Caco-2 (cell line): ENCODE measurements at regions not wholly inside any gene's neighbourhood (a gene's known extent, or its start where the extent isn't known, plus 50 kb on each side); places are given as distances from the start of the nearest gene placed in this dataset.

Experiments used
- BruUV-seq: library from RNA; stranded (reverse); fragments of 400-500 nt; replicated peaks from 2 replicates; lab custom pipeline; 2021; lab: Mats Ljungman, UMichigan
- CTCF ChIA-PET: fragments of 300-600 bp; sonication (Branson Sonifier 250); formaldehyde crosslinking; loops from one replicate; lab custom pipeline; 2022; ENCODE audit warnings: antibody characterized with exemption; lab: Charles Lee
- POLR2A ChIA-PET: fragments of 300-600 bp; sonication (Branson Sonifier 250); formaldehyde crosslinking; loops from one replicate; lab custom pipeline; 2022; ENCODE audit warnings: antibody characterized with exemption; lab: Charles Lee
- DNase-seq, 2 experiments: peaks; one replicate each; pipeline versions ENCODE4 v3.0.0 to v3.0.0-alpha.2; 2020 to 2022
- H3K27me3 ChIP-seq: replicated peaks from 2 replicates; pipeline ENCODE4 v1.6.0; 2011; ENCODE audit warnings: low read length; ENCODE audit not compliant: control insufficient read depth, insufficient read depth
- H3K36me3 ChIP-seq: 2 replicates; pipeline ENCODE4 v1.5.1; 2011; ENCODE audit warnings: low read length; ENCODE audit not compliant: control insufficient read depth, insufficient read depth
- H3K4me1 ChIP-seq: fragments of 250-450 bp; sonication (Bioruptor Pico); 2 replicates; pipeline ENCODE4 v1.5.1; 2020; ENCODE audit warnings: mild to moderate bottlenecking
- H3K4me3 ChIP-seq: 2 replicates; pipeline ENCODE4 v1.5.1; 2011; ENCODE audit warnings: low read depth, mild to moderate bottlenecking, control low read depth, low read length
- H3K9me3 ChIP-seq: fragments of 250-450 bp; sonication (Bioruptor Pico); 2 replicates; pipeline ENCODE4 v1.5.1; 2020; ENCODE audit warnings: mild to moderate bottlenecking, moderate library complexity
- H3K27ac Mint-ChIP-seq: one replicate; pipeline ENCODE4 v1.8.0; 2022; ENCODE audit warnings: mixed read lengths; ENCODE audit not compliant: unreplicated experiment
- H3K27me3 Mint-ChIP-seq: one replicate; pipeline ENCODE4 v1.8.0; 2022; ENCODE audit warnings: mixed read lengths; ENCODE audit not compliant: insufficient read depth, unreplicated experiment
- H3K36me3 Mint-ChIP-seq: one replicate; pipeline ENCODE4 v1.8.0; 2022; ENCODE audit warnings: mild to moderate bottlenecking, mixed read lengths; ENCODE audit not compliant: insufficient read depth, unreplicated experiment
- H3K4me1 Mint-ChIP-seq: one replicate; pipeline ENCODE4 v1.8.0; 2022; ENCODE audit warnings: low read depth, mixed read lengths; ENCODE audit not compliant: unreplicated experiment
- H3K4me3 Mint-ChIP-seq: one replicate; pipeline ENCODE4 v1.8.0; 2022; ENCODE audit warnings: mild to moderate bottlenecking, moderate library complexity, mixed read lengths; ENCODE audit not compliant: unreplicated experiment
- H3K9me3 Mint-ChIP-seq: one replicate; pipeline ENCODE4 v1.8.0; 2022; ENCODE audit warnings: mixed read lengths; ENCODE audit not compliant: unreplicated experiment
- intact Hi-C: fragments of 100-400 bp; cut with micrococcal nuclease; formaldehyde crosslinking; loops from one replicate; pipeline ENCODE4 v1.10.0; 2022; ENCODE audit not compliant: unreplicated experiment
- TF ChIP-seq, protein P1 (sequence below), 2 experiments: fragments of 200-600 bp in 1 of 2; IDR thresholded peaks; 1 replicate in 1 of 2; 2 replicates in 1 of 2; pipeline versions ENCODE4 v1.5.1 to v1.8.0; 2011 to 2022; ENCODE audit warnings: antibody characterized with exemption in 1 of 2, control low read depth in 1 of 2, inconsistent platforms in 1 of 2, low read depth in 1 of 2, low read length in 1 of 2, mild to moderate bottlenecking in 1 of 2, moderate library complexity in 1 of 2; ENCODE audit not compliant: insufficient read depth in 1 of 2, severe bottlenecking in 1 of 2, unreplicated experiment in 1 of 2

DNA sequence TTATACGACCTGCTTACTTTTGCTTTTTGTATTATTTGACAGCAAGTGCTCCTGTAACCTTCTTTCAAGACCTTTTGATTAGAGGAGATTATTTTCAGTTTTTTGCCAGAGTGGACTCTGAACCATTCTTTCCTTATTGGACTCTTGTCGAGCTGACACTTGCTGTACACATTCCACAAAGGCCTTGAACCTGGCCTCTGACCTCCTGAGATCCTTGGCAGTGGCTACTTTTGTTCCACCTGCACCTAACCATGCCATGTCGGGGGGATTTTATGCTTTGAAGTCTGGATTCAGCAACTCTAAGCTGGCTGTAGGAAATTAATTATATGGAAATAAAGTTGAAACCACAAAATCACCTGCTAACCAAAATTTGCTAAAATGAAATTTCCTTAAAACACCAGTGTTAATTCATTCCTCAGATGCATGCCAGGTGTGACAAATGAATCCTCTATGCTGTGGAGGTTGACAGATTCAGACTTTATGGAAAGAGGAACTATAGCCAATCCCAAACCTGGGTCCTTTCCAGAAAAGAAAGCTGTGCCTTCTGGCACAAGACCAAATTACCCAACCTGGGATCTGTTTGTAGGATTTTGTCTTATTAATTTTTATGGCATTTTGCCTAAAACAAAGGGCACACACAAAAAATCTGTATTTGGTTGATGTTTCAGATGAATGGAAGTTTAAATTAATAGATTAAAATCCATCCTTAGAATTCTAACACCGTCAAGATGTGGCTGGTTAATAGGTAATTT is 110.4 kb downstream of the CDC42EP3 start:
- intact Hi-C loops, result no loop called here
- TF ChIP-seq, protein P1, sequence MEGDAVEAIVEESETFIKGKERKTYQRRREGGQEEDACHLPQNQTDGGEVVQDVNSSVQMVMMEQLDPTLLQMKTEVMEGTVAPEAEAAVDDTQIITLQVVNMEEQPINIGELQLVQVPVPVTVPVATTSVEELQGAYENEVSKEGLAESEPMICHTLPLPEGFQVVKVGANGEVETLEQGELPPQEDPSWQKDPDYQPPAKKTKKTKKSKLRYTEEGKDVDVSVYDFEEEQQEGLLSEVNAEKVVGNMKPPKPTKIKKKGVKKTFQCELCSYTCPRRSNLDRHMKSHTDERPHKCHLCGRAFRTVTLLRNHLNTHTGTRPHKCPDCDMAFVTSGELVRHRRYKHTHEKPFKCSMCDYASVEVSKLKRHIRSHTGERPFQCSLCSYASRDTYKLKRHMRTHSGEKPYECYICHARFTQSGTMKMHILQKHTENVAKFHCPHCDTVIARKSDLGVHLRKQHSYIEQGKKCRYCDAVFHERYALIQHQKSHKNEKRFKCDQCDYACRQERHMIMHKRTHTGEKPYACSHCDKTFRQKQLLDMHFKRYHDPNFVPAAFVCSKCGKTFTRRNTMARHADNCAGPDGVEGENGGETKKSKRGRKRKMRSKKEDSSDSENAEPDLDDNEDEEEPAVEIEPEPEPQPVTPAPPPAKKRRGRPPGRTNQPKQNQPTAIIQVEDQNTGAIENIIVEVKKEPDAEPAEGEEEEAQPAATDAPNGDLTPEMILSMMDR (IDR thresholded peaks at IDR 0.05; ENCODE audit: insufficient read depth in 1 of 2, low read depth in 1 of 2, low read length in 1 of 2, severe bottlenecking in 1 of 2, unreplicated experiment in 1 of 2), result no peak
- CTCF ChIA-PET, result no interaction called here

DNA sequence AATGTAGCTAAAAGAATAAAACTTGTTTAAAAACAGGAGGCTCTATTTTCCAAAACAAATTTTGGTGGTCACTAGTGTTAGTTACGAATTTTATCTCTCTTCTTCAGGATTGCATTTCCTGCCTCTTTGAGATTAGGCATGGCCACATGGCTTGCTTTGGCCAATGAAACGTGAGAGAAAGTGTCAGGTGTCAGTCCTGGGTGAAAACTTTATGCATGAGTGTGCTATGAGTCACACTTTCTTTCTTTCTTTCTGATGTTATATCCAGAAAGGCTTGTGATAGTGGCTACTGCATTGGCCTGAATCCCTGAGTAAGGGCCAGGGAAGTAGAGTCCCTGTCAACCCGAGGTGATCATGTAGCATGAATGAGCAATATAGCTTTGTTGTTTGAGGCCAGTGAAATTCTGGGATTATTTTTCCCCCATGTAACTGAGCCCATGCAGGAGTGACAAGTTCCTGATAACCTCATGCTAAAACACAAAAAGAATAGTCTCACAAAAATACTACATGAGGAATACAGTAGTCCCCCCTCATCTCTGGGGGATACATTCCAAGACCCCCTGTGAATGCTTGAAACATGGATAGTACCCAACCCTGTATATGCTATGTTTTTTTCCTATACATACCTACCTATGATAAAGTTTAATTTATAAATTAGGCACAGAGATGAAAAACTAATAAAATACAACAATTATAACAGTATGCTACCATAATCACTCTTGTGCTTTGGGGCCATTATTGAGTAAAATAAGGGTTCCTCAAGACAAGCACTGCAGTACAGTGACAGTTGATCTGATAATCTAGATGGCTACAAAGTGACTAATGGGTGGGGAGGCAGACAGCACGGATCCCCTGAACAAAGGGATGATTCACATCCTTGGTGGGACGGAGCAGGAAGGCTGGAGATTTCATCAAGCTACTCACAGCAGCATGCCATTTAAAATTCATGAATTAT is 109.5 kb downstream of the CDC42EP3 start:
- Histone ChIP-seq H3K27me3 (no peaks in the 10 kb centered on the region), H3K4me3 (no peak overlapping the region), H3K36me3 (no peaks in the 10 kb centered on the region), H3K4me1 (peaks cover 24% of the 10 kb centered on the region), H3K9me3 (peaks cover 3% of the 10 kb centered on the region; the same call in 1 of the 2 replicates)
- CTCF ChIA-PET, result no interaction called here
- peak; percentile 34 to 49 for DNase-seq
- intact Hi-C loops, result no loop called here
- Mint-ChIP-seq H3K9me3 (no peaks in the 10 kb centered on the region), H3K4me3 (no peak overlapping the region), H3K4me1 (peaks cover 8% of the 10 kb centered on the region), H3K27ac (no peak overlapping the region), H3K36me3 (no peaks in the 10 kb centered on the region), H3K27me3 (no peaks in the 10 kb centered on the region)
- TF ChIP-seq, protein P1 (IDR thresholded peaks at IDR 0.05; ENCODE audit: insufficient read depth in 1 of 2, low read depth in 1 of 2, low read length in 1 of 2, severe bottlenecking in 1 of 2, unreplicated experiment in 1 of 2), result no peak
- BruUV-seq, result no TSS peak
- POLR2A ChIA-PET, result no interaction called here

More for the DNA sequence above, 110.4 kb downstream of the CDC42EP3 start:
- Mint-ChIP-seq H3K27me3 (no peaks in the 10 kb centered on the region), H3K9me3 (no peaks in the 10 kb centered on the region), H3K36me3 (no peaks in the 10 kb centered on the region), H3K27ac (no peak overlapping the region), H3K4me1 (peaks cover 8% of the 10 kb centered on the region), H3K4me3 (no peak overlapping the region)
- Histone ChIP-seq H3K9me3 (0 out of 2 replicates have a peak, but pooled peaks cover 3% of the 10 kb centered on the region), H3K36me3 (no peaks in the 10 kb centered on the region), H3K4me3 (no peak overlapping the region), H3K27me3 (no peaks in the 10 kb centered on the region), H3K4me1 (peaks cover 24% of the 10 kb centered on the region)
- BruUV-seq, result no TSS peak
- DNase-seq, result peak in 1 of 2 experiments; percentile 18
- POLR2A ChIA-PET, result no interaction called here

DNA sequence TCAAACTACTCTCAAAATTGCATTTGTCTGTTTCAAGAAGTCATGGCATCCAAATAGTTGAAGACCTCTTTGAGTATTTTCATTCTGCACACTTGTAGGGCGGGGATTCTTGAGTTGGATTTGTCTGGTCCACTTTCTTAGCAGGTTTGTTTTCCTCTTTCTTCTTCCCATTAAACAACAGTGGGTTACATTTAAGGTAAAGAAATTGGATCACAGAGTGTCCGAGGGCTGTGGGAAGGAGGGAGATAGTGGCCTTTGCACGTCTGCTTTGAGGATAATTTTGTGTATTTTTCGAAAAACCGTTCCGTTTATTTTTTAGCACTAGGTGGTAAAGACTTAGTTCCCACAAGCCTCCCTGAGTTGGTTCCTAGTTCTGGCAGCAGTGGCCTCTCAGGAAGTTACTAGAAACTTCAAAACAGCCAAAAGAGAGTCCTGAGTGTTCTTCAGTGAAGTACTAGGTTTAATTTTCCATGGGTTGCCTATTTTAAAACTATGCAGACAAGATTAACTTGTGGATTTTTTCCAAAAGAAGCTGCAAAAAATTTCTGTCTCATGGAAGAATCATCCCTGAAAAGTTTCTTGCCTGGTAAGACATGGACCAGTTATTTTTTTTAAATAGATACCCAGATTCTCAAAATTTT is 107.9 kb downstream of the CDC42EP3 start:
- TF ChIP-seq, protein P1 (IDR thresholded peaks at IDR 0.05; ENCODE audit: insufficient read depth in 1 of 2, low read depth in 1 of 2, low read length in 1 of 2, severe bottlenecking in 1 of 2, unreplicated experiment in 1 of 2), result no peak
- Mint-ChIP-seq H3K9me3 (no peaks in the 10 kb centered on the region), H3K36me3 (no peaks in the 10 kb centered on the region), H3K4me3 (no peak overlapping the region), H3K27me3 (no peaks in the 10 kb centered on the region), H3K27ac (no peak overlapping the region), H3K4me1 (peaks cover 8% of the 10 kb centered on the region)
- no peaks in the 10 kb centered on the region for H3K36me3 ChIP-seq
- H3K4me1 ChIP-seq, result peaks cover 28% of the 10 kb centered on the region
- ChIA-PET POLR2A (interaction anchor here (0.6 kb wide), 1 partner anchor 863 kb away, joined by 4 read pairs; no protein-coding TSS in a partner anchor), CTCF (no interaction called here)
- BruUV-seq, result no TSS peak
- no peak overlapping the region for H3K4me3 ChIP-seq
- no peaks in the 10 kb centered on the region for H3K27me3 ChIP-seq
- intact Hi-C loops, result no loop called here
- no peak for DNase-seq
- H3K9me3 ChIP-seq, result peaks cover 3% of the 10 kb centered on the region; the same call in 1 of the 2 replicates
